Mucosa of stomach (tissue), 1 donor: ENCODE measurements at regions not wholly inside any gene's neighbourhood (a gene's known extent, or its start where the extent isn't known, plus 50 kb on each side); places are given as distances from the start of the nearest gene placed in this dataset.

Experiments used
- H3K27me3 ChIP-seq: one replicate; pipeline ENCODE4 v1.7.0; 2013; ENCODE audit warnings: mild to moderate bottlenecking, low read length; ENCODE audit not compliant: control insufficient read depth, insufficient read depth
- H3K36me3 ChIP-seq: one replicate; pipeline ENCODE4 v1.7.0; 2013; ENCODE audit warnings: low read length; ENCODE audit not compliant: control insufficient read depth, insufficient read depth
- H3K4me1 ChIP-seq: one replicate; pipeline ENCODE4 v1.7.0; 2013; ENCODE audit warnings: mild to moderate bottlenecking, low read length; ENCODE audit not compliant: control insufficient read depth, insufficient read depth
- H3K4me3 ChIP-seq: one replicate; pipeline ENCODE4 v1.7.0; 2013; ENCODE audit warnings: low read length
- H3K9ac ChIP-seq: one replicate; pipeline ENCODE4 v1.7.0; 2013; ENCODE audit warnings: mild to moderate bottlenecking, low read length, moderate library complexity
- H3K9me3 ChIP-seq: one replicate; pipeline ENCODE4 v1.7.0; 2013; ENCODE audit warnings: mild to moderate bottlenecking, low read length, moderate library complexity; ENCODE audit not compliant: control insufficient read depth
- donor health status: Pancreatic carcinoma.

GRCh38 chr13:30049692-30050091 is 199.3 kb upstream of the UBL3 start:
- no peak overlapping the region for H3K9ac ChIP-seq
- H3K4me3 ChIP-seq = no peak overlapping the region
- H3K4me1 ChIP-seq = peaks cover 22% of the 10 kb centered on the region
- no peaks in the 10 kb centered on the region for H3K36me3 ChIP-seq
- H3K9me3 ChIP-seq = no peaks in the 10 kb centered on the region
- no peaks in the 10 kb centered on the region for H3K27me3 ChIP-seq

DNA sequence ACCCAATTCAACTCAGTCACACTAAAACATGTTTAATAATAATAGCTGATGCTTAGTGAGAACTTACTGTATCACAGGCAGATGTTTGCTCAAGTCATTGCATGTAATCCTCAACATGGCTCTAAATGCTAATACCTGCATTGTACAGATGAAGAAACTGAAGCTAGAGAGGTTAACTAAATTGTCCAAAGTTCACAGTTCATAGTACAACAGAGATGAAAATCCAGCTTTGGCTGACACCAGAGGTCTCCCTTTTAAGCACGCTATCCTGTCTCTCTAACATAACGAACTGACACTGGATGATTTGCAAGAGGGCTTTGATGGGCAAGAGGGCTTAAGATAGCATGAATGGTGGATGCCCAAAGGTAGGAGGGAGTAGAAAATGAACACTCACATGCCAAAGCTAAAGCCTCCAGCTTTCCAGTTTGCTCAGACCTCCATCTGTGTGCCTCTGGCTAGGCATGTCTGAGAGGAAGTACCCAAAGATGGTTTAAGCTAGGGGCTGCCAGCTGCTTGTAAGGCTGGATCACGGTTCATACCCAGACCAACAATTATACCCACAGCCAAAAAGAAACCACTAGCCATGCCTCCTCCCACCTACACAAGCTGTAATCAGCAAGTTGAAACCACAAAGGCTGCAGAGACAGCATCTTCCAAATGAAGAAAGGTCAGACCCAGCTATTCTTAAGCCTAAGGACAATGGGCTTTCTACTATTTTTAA is 196.9 kb upstream of the UBL3 start:
- Histone ChIP-seq H3K36me3 (no peaks in the 10 kb centered on the region), H3K27me3 (no peaks in the 10 kb centered on the region), H3K9ac (no peak overlapping the region), H3K4me1 (peaks cover 16% of the 10 kb centered on the region), H3K9me3 (no peaks in the 10 kb centered on the region), H3K4me3 (no peak overlapping the region)

- H3K9me3 ChIP-seq = no peaks in the 10 kb centered on the region
- peaks cover 16% of the 10 kb centered on the region for H3K4me1 ChIP-seq
- no peaks in the 10 kb centered on the region for H3K36me3 ChIP-seq
- no peak overlapping the region for H3K9ac ChIP-seq
- H3K4me3 ChIP-seq = no peak overlapping the region
- H3K27me3 ChIP-seq = no peaks in the 10 kb centered on the region
These were observed 195.7 kb upstream of the UBL3 start for GRCh38 chr13:30045916-30046704.

DNA sequence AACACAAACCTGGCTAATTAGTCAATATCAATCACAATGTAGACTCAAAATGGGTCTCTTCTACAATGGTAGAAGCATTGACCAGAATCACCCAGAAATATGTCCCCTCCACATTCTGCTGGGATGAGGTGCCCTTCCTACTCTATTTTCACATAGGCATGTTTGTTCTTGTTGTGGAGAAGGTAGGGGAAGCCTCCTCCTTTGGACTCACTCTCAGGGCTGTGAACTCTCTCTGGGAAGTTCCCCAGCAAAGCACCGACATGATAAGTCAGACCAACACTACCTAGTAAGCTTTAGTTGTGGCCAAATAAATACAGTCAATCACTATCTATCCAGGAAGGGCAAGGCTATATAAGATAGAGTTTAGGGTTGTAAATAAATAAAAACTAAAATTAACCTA is 194.5 kb upstream of the UBL3 start:
- Histone ChIP-seq H3K4me3 (no peak overlapping the region), H3K9me3 (no peaks in the 10 kb centered on the region), H3K4me1 (peaks cover 16% of the 10 kb centered on the region), H3K9ac (no peak overlapping the region), H3K36me3 (no peaks in the 10 kb centered on the region), H3K27me3 (no peaks in the 10 kb centered on the region)

- Histone ChIP-seq H3K4me1 (peaks cover 16% of the 10 kb centered on the region), H3K4me3 (no peak overlapping the region), H3K9ac (no peak overlapping the region), H3K9me3 (no peaks in the 10 kb centered on the region), H3K27me3 (no peaks in the 10 kb centered on the region), H3K36me3 (no peaks in the 10 kb centered on the region)
These were observed 193.2 kb upstream of the UBL3 start for GRCh38 chr13:30043631-30043925.

DNA sequence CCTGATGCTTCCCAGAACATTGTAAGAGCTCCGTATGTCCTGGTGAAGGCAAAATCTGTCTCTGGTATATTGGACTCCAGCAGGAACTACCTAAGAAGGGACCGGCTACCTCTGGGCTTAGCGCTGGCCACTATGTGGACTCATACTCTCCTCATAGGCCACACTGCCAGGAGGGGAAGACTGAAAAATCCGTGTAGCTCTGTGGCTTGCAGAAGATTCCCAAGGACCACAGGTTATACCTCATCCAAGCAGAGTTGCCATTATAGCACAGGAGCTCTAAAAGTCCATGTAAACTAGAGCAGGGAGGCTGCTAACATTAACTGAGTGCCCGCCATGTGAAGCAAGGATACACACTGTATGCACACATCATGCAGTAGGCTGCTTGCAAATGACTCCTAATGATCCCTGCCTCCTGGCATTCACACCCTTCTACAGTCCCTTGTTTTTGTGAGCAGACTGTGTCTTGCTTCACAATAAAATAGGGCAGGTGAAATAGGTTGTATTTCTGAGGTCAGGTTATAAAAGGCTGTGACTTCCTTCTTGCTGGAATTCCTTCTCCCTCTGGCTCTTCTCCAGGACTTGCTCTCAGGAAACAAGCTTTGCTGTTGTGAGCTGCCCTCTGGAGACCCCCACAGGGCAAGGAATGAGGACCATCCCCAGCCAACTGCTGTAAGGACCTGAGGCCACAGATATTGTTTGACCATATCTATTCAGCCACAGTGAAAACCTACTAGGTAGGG is 192.6 kb upstream of the UBL3 start:
- Histone ChIP-seq H3K4me1 (peaks cover 16% of the 10 kb centered on the region), H3K4me3 (no peak overlapping the region), H3K27me3 (no peaks in the 10 kb centered on the region), H3K9ac (no peak overlapping the region), H3K36me3 (no peaks in the 10 kb centered on the region), H3K9me3 (no peaks in the 10 kb centered on the region)

DNA sequence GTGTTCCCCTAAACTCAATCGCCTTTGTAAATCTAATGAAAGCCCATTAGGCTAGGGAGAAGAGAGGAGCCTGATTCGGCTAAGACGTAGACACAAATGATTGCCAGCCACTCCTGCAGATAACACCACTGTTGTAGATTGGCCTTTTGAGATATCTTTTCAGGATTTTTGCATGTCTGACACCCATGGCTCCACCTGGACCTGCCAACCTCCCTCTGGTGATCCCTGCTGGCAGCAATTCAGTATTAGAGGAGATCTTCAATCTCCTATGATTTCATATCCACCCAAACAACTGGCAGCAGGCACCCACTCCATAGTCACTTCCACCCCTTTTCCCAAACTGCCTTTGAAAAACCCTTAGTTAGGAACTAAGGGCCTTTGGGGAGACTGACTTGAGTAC is 191.9 kb upstream of the UBL3 start:
- Histone ChIP-seq H3K9ac (no peak overlapping the region), H3K4me1 (peaks cover 16% of the 10 kb centered on the region), H3K4me3 (no peak overlapping the region), H3K9me3 (no peaks in the 10 kb centered on the region), H3K27me3 (no peaks in the 10 kb centered on the region), H3K36me3 (no peaks in the 10 kb centered on the region)

DNA sequence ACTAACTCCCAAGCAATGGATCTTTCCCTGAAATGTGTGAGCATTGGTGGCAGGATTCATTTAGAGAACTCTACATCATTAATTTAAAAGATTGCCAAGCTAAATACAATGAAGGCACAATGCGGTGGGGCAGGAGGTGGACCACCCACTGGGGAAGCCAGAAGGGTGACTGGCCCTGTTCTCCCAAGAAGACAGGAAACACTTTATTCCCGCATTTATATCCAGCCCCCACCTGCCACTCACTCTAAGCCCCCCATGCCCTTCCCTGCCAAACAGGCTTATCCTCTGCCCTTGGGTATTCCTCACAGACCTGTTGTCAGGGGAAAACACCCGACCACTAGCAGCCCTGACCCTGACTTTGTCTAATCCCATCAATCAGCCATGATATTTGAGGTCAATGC is 189.1 kb upstream of the UBL3 start:
- Histone ChIP-seq H3K9me3 (no peaks in the 10 kb centered on the region), H3K36me3 (no peaks in the 10 kb centered on the region), H3K4me1 (peaks cover 3% of the 10 kb centered on the region), H3K9ac (no peak overlapping the region), H3K27me3 (no peaks in the 10 kb centered on the region), H3K4me3 (no peak overlapping the region)

GRCh38 chr13:30038884-30039283 is 188.5 kb upstream of the UBL3 start:
- Histone ChIP-seq H3K9ac (no peak overlapping the region), H3K27me3 (no peaks in the 10 kb centered on the region)

DNA sequence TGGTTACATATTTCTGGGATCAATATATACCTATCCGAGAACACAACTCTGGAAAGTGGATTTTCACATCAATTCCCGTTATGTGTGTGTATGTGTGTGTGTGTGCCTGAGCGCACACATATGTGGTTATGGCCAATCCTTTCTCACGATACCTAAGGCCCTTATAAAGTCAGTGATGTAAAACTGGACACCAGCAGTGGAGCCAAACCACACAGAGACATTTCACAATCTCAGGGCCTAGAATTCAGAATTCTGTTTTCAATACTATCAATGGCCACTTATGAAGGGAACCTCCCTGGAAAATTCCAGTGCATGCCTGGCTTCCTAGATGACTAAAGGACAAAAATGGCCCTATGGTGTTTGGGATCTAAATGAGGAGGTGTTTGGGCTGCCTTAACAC is 187.3 kb upstream of the UBL3 start:
- Histone ChIP-seq H3K4me1 (peaks cover under 1% of the 10 kb centered on the region), H3K9ac (no peak overlapping the region), H3K9me3 (no peaks in the 10 kb centered on the region), H3K36me3 (no peaks in the 10 kb centered on the region), H3K27me3 (no peaks in the 10 kb centered on the region), H3K4me3 (no peak overlapping the region)

More at GRCh38 chr13:30038884-30039283, 188.5 kb upstream of the UBL3 start:
- Histone ChIP-seq H3K36me3 (no peaks in the 10 kb centered on the region), H3K4me1 (peaks cover 3% of the 10 kb centered on the region), H3K9me3 (no peaks in the 10 kb centered on the region), H3K4me3 (no peak overlapping the region)

- H3K9me3 ChIP-seq = no peaks in the 10 kb centered on the region
- no peaks in the 10 kb centered on the region for H3K27me3 ChIP-seq
- H3K4me1 ChIP-seq = no peaks in the 10 kb centered on the region
- no peak overlapping the region for H3K9ac ChIP-seq
- H3K4me3 ChIP-seq = no peak overlapping the region
- H3K36me3 ChIP-seq = no peaks in the 10 kb centered on the region
These were observed 186.9 kb upstream of the UBL3 start for GRCh38 chr13:30037306-30037705.

DNA sequence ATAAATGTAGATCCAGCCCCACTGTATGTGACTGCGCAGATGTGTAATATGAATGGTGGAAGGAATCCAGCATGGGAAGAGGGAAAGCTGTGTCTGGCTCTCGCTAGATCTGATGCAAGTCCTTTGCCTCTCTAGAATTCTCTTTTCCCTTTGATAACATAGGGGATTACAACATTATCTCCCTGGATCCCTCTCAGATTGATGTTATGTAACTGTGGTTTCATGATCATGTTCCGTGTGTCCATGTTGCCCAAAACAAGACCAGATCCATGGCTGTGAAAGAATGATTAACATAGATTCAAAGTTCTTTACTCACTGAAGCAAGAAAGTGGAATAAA is 184.0 kb upstream of the UBL3 start:
- no peaks in the 10 kb centered on the region for H3K36me3 ChIP-seq
- no peaks in the 10 kb centered on the region for H3K4me1 ChIP-seq
- no peak overlapping the region for H3K4me3 ChIP-seq
- no peaks in the 10 kb centered on the region for H3K9me3 ChIP-seq
- H3K27me3 ChIP-seq = no peaks in the 10 kb centered on the region
- H3K9ac ChIP-seq = no peak overlapping the region
